CD1c-positive myeloid dendritic cell (primary cell): ENCODE measurements at regions not wholly inside any gene's neighbourhood (a gene's known extent, or its start where the extent isn't known, plus 50 kb on each side); places are given as distances from the start of the nearest gene placed in this dataset.

Experiments used
- DNase-seq: peaks from one replicate; pipeline ENCODE4 v3.0.0-alpha.2; 2016; ENCODE audit errors: extremely low spot score

DNA sequence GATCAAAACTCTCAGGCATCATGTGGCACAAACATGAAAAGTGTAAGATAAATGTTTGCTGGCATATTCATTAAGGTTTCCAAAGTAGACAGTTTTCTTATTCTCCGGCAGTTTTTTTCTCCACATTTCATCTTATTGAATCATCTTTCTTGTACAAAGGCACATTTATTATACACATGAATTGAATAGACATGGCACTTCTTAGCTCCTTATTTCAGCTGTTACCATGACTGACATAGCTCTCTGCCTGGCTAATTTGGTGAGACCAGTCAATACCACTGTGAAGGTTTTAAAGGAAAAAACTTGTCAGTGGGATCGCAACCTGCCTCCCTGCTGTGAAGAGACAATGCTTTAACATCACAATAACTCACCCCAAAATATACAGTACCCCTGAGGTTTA is 285.0 kb upstream of the PCDH20 start:
- DNase-seq = no peak

GRCh38 chr13:61700181-61700580 is 284.5 kb upstream of the PCDH20 start:
- DNase-seq = no peak

GRCh38 chr13:61696676-61697075 is 281.0 kb upstream of the PCDH20 start:
- DNase-seq = no peak

- no peak for DNase-seq
These were observed 279.5 kb upstream of the PCDH20 start for GRCh38 chr13:61695147-61695546.

DNA sequence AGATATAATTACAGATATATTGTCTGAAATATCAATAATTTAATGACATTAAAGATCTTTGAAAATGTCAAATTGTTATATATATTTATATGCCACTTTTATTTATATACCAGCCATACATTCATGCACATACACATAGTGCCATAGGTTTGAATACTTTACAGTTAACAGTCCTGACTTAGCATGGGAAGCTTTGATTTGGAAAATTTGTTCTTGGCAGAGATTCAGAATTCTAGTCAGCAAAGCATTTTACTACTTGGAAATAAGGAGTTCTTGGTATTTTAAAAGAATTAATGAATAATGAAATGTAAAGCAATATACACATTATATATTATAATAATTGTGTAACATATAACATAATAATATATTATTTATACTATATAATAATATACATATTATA is 277.0 kb upstream of the PCDH20 start:
- DNase-seq = no peak

- DNase-seq = no peak
These were observed 270.0 kb upstream of the PCDH20 start for GRCh38 chr13:61685682-61686012.

- DNase-seq = no peak
These were observed 269.5 kb upstream of the PCDH20 start for GRCh38 chr13:61684976-61685681.

DNA sequence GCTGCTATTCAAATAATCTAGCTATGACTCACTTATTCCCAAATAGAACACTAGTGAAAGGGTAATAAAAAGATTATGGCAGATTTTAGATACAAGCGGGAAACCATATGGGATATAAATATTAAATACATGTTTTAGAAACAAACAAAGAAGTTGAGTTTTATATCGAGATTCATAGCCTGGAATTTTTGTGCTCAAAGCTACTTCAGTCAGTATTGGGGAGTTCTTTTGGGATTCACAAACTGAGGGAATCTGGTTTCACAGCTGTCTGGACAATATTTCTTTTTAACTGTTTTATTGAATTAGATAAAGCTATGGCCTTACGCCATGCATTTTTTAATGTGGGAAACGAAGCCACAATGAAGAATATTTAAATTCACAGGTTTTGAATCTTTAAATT is 257.1 kb upstream of the PCDH20 start:
- DNase-seq = no peak

DNA sequence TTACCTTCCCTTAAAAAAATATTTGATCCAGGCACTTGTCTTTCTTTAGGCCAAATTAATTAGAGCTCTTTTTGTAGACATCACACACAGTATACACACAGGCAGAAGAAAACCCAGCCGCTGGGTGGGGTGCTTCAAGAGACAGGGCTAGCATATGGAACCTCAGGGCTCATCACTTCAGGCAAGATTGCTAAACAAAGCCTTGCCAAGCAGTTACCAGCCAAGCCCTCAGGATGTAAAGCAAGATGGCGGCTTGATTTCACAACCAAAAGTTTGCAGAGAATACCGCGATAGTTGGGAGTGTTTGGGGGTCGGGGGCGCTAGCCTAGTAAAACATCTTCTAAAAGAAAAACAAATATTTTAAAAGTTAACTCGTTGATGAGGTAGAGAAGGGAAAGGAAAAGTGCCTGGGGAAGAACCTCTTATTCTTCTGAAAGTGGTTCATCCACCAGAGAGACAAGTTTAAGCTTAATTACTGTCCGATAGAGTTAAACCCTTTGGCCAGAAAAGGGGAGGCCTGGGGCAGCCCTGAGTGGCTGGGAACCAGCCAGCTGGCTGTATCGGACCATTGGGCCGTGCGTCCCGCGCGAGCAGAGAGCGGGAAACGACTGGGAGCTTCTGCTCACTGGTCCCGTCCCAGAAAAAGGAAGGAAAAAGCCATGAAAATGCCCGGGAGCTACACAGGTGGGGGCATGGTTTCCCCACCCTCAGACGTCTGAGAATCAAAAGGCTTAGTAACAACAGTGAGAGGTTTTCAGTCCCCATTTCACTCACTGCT is 254.9 kb upstream of the PCDH20 start:
- DNase-seq = no peak

DNA sequence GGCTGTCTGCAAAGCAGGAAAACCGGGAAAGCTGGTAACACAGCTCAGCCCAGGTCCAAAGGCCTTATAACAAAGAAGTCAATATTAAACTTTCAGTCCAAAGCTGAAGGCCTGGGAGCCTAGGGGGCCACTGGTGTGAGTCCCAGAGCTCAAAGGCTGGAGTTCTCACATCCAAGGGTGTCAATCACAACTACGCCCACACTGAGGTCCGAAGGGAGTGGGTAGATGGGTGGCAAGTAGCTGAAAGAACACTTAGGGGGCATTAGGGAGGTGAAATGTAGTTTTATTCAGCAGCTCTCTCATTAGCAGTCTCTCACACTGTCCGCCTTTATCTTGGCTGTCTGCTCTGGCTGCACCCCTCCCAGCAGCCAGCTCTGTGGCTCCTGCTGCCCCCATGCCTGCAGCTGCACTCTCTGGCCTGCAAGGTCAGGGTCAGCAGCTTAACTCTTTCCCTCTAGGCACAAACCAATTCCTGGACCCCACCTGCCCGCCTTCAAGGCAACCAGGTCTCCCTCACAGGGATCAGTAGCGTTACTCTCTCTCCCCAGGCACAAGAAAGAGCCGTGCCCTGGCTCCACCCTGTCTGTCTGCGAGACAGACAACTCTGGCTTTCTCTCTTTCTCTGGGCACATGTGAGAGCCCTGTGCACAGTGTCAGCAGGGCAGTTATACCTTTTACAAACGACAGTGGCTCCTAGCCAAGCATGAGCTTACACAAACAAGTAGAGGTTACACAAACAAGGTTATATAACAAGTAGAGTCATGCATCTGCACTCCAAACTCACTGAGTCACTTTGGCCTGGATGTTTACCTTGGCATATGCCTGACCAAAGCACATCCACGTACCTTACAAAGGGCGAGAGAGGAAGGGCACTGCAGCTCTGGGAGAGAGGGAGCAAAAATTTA is 249.4 kb upstream of the PCDH20 start:
- DNase-seq = no peak

- no peak for DNase-seq
These were observed 238.8 kb upstream of the PCDH20 start for GRCh38 chr13:61654481-61654880.

DNA sequence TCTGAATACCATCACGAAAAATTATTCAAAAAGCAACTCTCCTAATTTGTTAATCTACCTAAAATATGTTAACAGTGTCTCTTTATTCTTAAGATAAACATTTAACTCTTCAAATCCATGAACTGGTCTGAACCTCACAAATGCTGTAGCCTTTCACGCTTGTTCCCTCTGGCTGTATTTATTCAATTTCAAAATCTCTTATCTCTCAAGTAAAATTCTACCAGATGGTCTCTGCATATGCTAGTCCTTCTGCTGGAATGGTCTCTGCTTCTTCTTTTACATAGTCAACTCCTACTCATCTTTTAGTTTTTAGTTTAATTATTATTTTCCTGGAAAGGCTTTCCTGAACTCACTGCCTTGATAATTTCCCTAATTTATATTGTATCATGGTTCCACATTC is 232.9 kb upstream of the PCDH20 start:
- DNase-seq = no peak

GRCh38 chr13:61612192-61612591 is 196.5 kb upstream of the PCDH20 start:
- DNase-seq = no peak

GRCh38 chr13:61608138-61608537 is 192.5 kb upstream of the PCDH20 start:
- DNase-seq = no peak

- DNase-seq = no peak
These were observed 184.8 kb upstream of the PCDH20 start for GRCh38 chr13:61600360-61601033.

DNA sequence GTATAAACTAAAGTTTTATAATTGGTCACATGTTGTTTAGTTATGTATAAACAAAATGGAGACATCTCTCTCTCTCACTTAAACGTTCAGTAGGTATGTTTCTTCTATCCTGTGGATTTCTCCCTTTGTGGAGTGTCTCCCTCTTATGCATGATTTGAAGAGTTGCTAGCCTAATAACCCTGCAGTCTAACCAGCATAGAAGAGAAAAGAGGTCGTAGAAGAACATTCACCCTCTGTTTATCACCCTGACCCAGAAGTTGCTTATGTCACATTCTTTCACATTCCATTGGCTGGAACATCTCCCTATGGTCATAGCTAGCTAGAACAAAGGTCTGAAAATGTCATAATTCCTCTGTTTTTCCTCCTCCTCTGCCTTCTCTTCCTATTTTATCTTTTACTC is 176.8 kb upstream of the PCDH20 start:
- DNase-seq = no peak

DNA sequence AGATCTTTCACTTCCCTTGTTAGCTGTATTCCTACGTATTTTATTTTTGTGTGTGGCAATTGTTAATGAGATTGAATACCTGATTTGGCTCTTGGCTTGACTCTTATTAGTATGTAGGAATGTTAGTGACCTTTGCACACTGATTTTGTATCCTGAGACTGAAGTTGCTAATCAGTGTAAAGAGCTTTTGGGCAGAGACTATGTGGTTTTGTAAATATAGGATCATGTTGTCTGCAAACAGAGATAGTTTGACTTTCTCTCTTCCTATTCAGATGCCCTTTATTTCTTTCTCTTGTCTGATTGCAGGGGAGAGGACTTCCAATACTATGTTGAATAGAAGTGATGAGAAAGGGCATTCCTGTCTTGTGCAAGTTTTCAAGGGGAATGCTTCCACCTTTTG is 160.3 kb upstream of the PCDH20 start:
- no peak for DNase-seq

- no peak for DNase-seq
These were observed 148.0 kb upstream of the PCDH20 start for GRCh38 chr13:61563645-61564044.

- no peak for DNase-seq
These were observed 131.3 kb upstream of the PCDH20 start for GRCh38 chr13:61546911-61547310.

GRCh38 chr13:61546413-61546812 is 130.8 kb upstream of the PCDH20 start:
- no peak for DNase-seq

GRCh38 chr13:61536433-61536832 is 120.8 kb upstream of the PCDH20 start:
- DNase-seq = no peak
